PC-9 (cell line): ENCODE measurements at regions not wholly inside any gene's neighbourhood (a gene's known extent, or its start where the extent isn't known, plus 50 kb on each side); places are given as distances from the start of the nearest gene placed in this dataset.

ENCODE experiments used
- BruUV-seq: library from RNA; stranded (reverse); fragments of 400-500 nt; replicated peaks from 2 replicates; lab custom pipeline; 2021; lab: Mats Ljungman, UMichigan
- CTCF ChIA-PET: fragments of 300-600 bp; sonication (Branson Sonifier 250); formaldehyde crosslinking; loops from one replicate; lab custom pipeline; 2022; ENCODE audit warnings: antibody characterized with exemption; lab: Charles Lee
- POLR2A ChIA-PET: fragments of 300-600 bp; sonication (Branson Sonifier 250); formaldehyde crosslinking; loops from one replicate; lab custom pipeline; 2022; ENCODE audit warnings: antibody characterized with exemption; ENCODE audit not compliant: unreplicated experiment; lab: Charles Lee
- DNase-seq, 2 experiments: peaks; one replicate each; pipeline versions ENCODE4 v3.0.0 to v3.0.0-alpha.2; 2015 to 2022; ENCODE audit warnings: mixed read lengths in 1 of 2
- H2AFZ ChIP-seq: fragments of 200-600 bp; sonication (generic); 2 replicates; pipeline ENCODE4 v1.8.1; 2017; ENCODE audit warnings: antibody characterized with exemption
- H3F3A ChIP-seq: fragments of 200-600 bp; sonication (generic); 2 replicates; pipeline ENCODE4 v1.8.1; 2017; ENCODE audit warnings: antibody characterized with exemption, mild to moderate bottlenecking, low read depth; ENCODE audit not compliant: insufficient read depth
- H3K27ac ChIP-seq: fragments of 200-600 bp; sonication (generic); 2 replicates; pipeline ENCODE4 v1.6.1; 2016; ENCODE audit warnings: mixed run types
- H3K27me3 ChIP-seq: fragments of 200-600 bp; sonication (generic); 2 replicates; pipeline ENCODE4 v1.6.1; 2016; ENCODE audit warnings: low read depth, mixed run types; ENCODE audit not compliant: insufficient read depth
- H3K36me3 ChIP-seq: fragments of 200-600 bp; sonication (generic); 2 replicates; pipeline ENCODE4 v1.6.1; 2016; ENCODE audit warnings: low read depth, mixed run types
- H3K4me1 ChIP-seq: fragments of 200-600 bp; sonication (generic); replicated peaks from 2 replicates; pipeline ENCODE4 v1.6.1; 2016; ENCODE audit warnings: mixed run types; ENCODE audit not compliant: insufficient read depth
- H3K4me2 ChIP-seq: fragments of 200-600 bp; sonication (generic); 2 replicates; pipeline ENCODE4 v1.6.1; 2017; ENCODE audit warnings: mixed run types
- H3K4me3 ChIP-seq: fragments of 200-600 bp; sonication (generic); 2 replicates; pipeline ENCODE4 v1.6.1; 2016; ENCODE audit warnings: mixed run types
- H3K79me2 ChIP-seq: fragments of 200-600 bp; sonication (generic); 2 replicates; pipeline ENCODE4 v1.6.1; 2017; ENCODE audit warnings: low read depth, mixed run types
- H3K9me2 ChIP-seq: fragments of 200-600 bp; sonication (generic); 2 replicates; pipeline ENCODE4 v1.8.1; 2017; ENCODE audit warnings: mild to moderate bottlenecking; ENCODE audit not compliant: insufficient read depth
- H3K9me3 ChIP-seq: fragments of 200-600 bp; sonication (generic); 2 replicates; pipeline ENCODE4 v1.8.1; 2016; ENCODE audit warnings: low read depth; ENCODE audit not compliant: insufficient read depth
- H4K20me1 ChIP-seq: fragments of 200-600 bp; sonication (generic); 2 replicates; pipeline ENCODE4 v1.8.1; 2017; ENCODE audit not compliant: insufficient read depth
- CTCF ChIP-seq: fragments of 200-600 bp; sonication (generic); conservative IDR thresholded peaks from 2 replicates; pipeline ENCODE4 v1.6.1; 2017; ENCODE audit warnings: mixed run types, antibody characterized with exemption, mild to moderate bottlenecking, moderate library complexity
- EZH2 ChIP-seq: fragments of 200-600 bp; sonication (generic); IDR thresholded peaks from 2 replicates; pipeline ENCODE4 v1.8.0; 2017; ENCODE audit warnings: antibody characterized with exemption, low read depth
- intact Hi-C: fragments of 100-400 bp; cut with micrococcal nuclease; formaldehyde crosslinking; loops from one replicate; pipeline ENCODE4 v1.10.0; 2022; ENCODE audit not compliant: unreplicated experiment

- Histone ChIP-seq H3K9me3 (no peaks in the 10 kb centered on the region), H3K27me3 (no peaks in the 10 kb centered on the region), H3K79me2 (no peaks in the 10 kb centered on the region), H3K36me3 (no peaks in the 10 kb centered on the region), H3K9me2 (no peaks in the 10 kb centered on the region), H2AFZ (no peak overlapping the region), H3K4me2 (peak overlapping the region; percentile 12; the same call in 1 of the 2 replicates), H3F3A (no peaks in the 10 kb centered on the region), H4K20me1 (no peaks in the 10 kb centered on the region), H3K27ac (no peak overlapping the region), H3K4me3 (no peak overlapping the region), H3K4me1 (peaks cover 15% of the 10 kb centered on the region)
- CTCF ChIA-PET = no interaction called here
- no TSS peak for BruUV-seq
- POLR2A ChIA-PET = interaction anchor here (0.5 kb wide), 1 partner anchor 133 kb away, joined by 4 read pairs; the partner anchor contains the start of gene ITGA6
- TF ChIP-seq CTCF (no peak), EZH2 (no peak)
- intact Hi-C loops = no loop called here
- DNase-seq = peak in 1 of 2 experiments; percentile 60
Observed at GRCh38 chr2:172293952-172294351, 133.4 kb upstream of the ITGA6 start.

GRCh38 chr2:172294983-172295382 is 132.4 kb upstream of the ITGA6 start:
- POLR2A ChIA-PET = interaction anchor here (0.9 kb wide), 1 partner anchor 12 kb away, joined by 4 read pairs; no protein-coding TSS in a partner anchor
- CTCF ChIA-PET = no interaction called here
- no peaks in the 10 kb centered on the region for H4K20me1 ChIP-seq
- peaks cover 15% of the 10 kb centered on the region for H3K4me1 ChIP-seq
- no peak for TF ChIP-seq EZH2
- TF ChIP-seq CTCF = no peak
- H3K79me2 ChIP-seq = no peaks in the 10 kb centered on the region
- no peaks in the 10 kb centered on the region for H3K9me2 ChIP-seq
- no peak overlapping the region for H3K4me2 ChIP-seq
- H3K4me3 ChIP-seq = no peak overlapping the region
- no peak overlapping the region for H3K27ac ChIP-seq
- H3K27me3 ChIP-seq = no peaks in the 10 kb centered on the region
- intact Hi-C loops = no loop called here
- H3F3A ChIP-seq = no peaks in the 10 kb centered on the region
- no TSS peak for BruUV-seq
- H3K9me3 ChIP-seq = no peaks in the 10 kb centered on the region
- DNase-seq = no peak
- H2AFZ ChIP-seq = no peak overlapping the region
- no peaks in the 10 kb centered on the region for H3K36me3 ChIP-seq

GRCh38 chr2:172295677-172296076 is 131.7 kb upstream of the ITGA6 start:
- TF ChIP-seq CTCF (no peak), EZH2 (no peak)
- CTCF ChIA-PET = no interaction called here
- H3K4me3 ChIP-seq = no peak overlapping the region
- DNase-seq = no peak
- POLR2A ChIA-PET = no interaction called here
- no peaks in the 10 kb centered on the region for H3F3A ChIP-seq
- H3K9me3 ChIP-seq = no peaks in the 10 kb centered on the region
- H4K20me1 ChIP-seq = no peaks in the 10 kb centered on the region
- no peaks in the 10 kb centered on the region for H3K9me2 ChIP-seq
- no peaks in the 10 kb centered on the region for H3K79me2 ChIP-seq
- H3K27ac ChIP-seq = no peak overlapping the region
- H3K4me2 ChIP-seq = no peak overlapping the region
- H3K27me3 ChIP-seq = no peaks in the 10 kb centered on the region
- H3K4me1 ChIP-seq = peaks cover 15% of the 10 kb centered on the region
- H2AFZ ChIP-seq = no peak overlapping the region
- intact Hi-C loops = no loop called here
- no TSS peak for BruUV-seq
- no peaks in the 10 kb centered on the region for H3K36me3 ChIP-seq
